H1 (cell line): ENCODE measurements at regions not wholly inside any gene's neighbourhood (a gene's known extent, or its start where the extent isn't known, plus 50 kb on each side); places are given as distances from the start of the nearest gene placed in this dataset.

Source experiments
- CTCF ChIA-PET: fragments of 300-600 bp; sonication (Branson Sonifier 250); formaldehyde crosslinking; loops from one replicate; lab custom pipeline; 2021; ENCODE audit not compliant: partially characterized antibody; lab: Charles Lee
- POLR2A ChIA-PET: fragments of 300-600 bp; sonication (Branson Sonifier 250); formaldehyde crosslinking; loops from one replicate; lab custom pipeline; 2021; ENCODE audit warnings: inconsistent platforms; ENCODE audit not compliant: partially characterized antibody; lab: Charles Lee
- DNase-seq, 2 experiments: peaks; one replicate each; pipeline versions ENCODE4 v3.0.0 to v3.0.0-alpha.2; 2010 to 2022; ENCODE audit warnings: low spot score in 2 of 2, low read depth in 1 of 2, mixed read lengths in 1 of 2
- FAIRE-seq: peaks from 2 replicates; lab custom pipeline; 2011; peaks lifted over from hg19 to GRCh38; lab: Jason Lieb, UNC
- H2AFZ ChIP-seq: 2 replicates; pipeline ENCODE4 v1.8.1; 2012; ENCODE audit warnings: low read length, inconsistent platforms
- H2AK5ac ChIP-seq: 2 replicates; pipeline ENCODE4 v1.6.1; 2013; ENCODE audit warnings: low read depth, low read length
- H2BK120ac ChIP-seq: replicated peaks from 2 replicates; pipeline ENCODE3; 2013; ENCODE audit warnings: low read depth, low read length, inconsistent platforms
- H2BK12ac ChIP-seq: 2 replicates; pipeline ENCODE4 v1.6.1; 2013; ENCODE audit warnings: low read depth, low read length
- H2BK15ac ChIP-seq: 2 replicates; pipeline ENCODE4 v1.6.1; 2013; ENCODE audit warnings: low read length
- H2BK20ac ChIP-seq: 2 replicates; pipeline ENCODE4 v1.6.1; 2013; ENCODE audit warnings: low read length
- H2BK5ac ChIP-seq: 2 replicates; pipeline ENCODE4 v1.6.1; 2013; ENCODE audit warnings: low read depth, low read length
- H3K14ac ChIP-seq: 2 replicates; pipeline ENCODE4 v1.6.1; 2013; ENCODE audit warnings: inconsistent platforms; ENCODE audit not compliant: insufficient read length
- H3K18ac ChIP-seq: 2 replicates; pipeline ENCODE4 v1.6.1; 2013; ENCODE audit warnings: low read length; ENCODE audit errors: extremely low read depth
- H3K23ac ChIP-seq: 2 replicates; pipeline ENCODE4 v1.6.1; 2013; ENCODE audit warnings: inconsistent platforms; ENCODE audit not compliant: insufficient read length
- H3K23me2 ChIP-seq: 2 replicates; pipeline ENCODE4 v1.6.1; 2013; ENCODE audit warnings: low read depth, low read length
- H3K27ac ChIP-seq: 2 replicates; pipeline ENCODE4 v1.6.1; 2011; ENCODE audit warnings: low read depth, low read length, inconsistent platforms
- H3K27me3 ChIP-seq, 4 experiments: replicated peaks in 1 of 4; 1 replicate in 1 of 4; 2 replicates in 3 of 4; pipeline versions ENCODE4 v1.6.1 to v1.8.1; 2011 to 2013; ENCODE audit warnings: low read length in 3 of 4, mild to moderate bottlenecking in 3 of 4, inconsistent platforms in 2 of 4, mixed read lengths in 2 of 4, moderate library complexity in 1 of 4; ENCODE audit not compliant: control insufficient read depth in 3 of 4, insufficient read depth in 3 of 4; ENCODE audit errors: extremely low read depth in 1 of 4
- H3K36me3 ChIP-seq, 4 experiments: 2 replicates each; pipeline versions ENCODE4 v1.6.1 to v1.8.1; 2011 to 2013; ENCODE audit warnings: mild to moderate bottlenecking in 4 of 4, low read length in 3 of 4, moderate library complexity in 2 of 4, control low read depth in 1 of 4, inconsistent platforms in 1 of 4; ENCODE audit not compliant: insufficient read depth in 4 of 4, control insufficient read depth in 2 of 4
- H3K4ac ChIP-seq: replicated peaks from 2 replicates; pipeline ENCODE3; 2013; ENCODE audit warnings: low read length, low read depth, mixed read lengths, inconsistent platforms; ENCODE audit not compliant: insufficient read length
- H3K4me1 ChIP-seq, 4 experiments: replicated peaks in 1 of 4; 1 replicate in 1 of 4; 2 replicates in 3 of 4; pipeline versions ENCODE4 v1.6.1 to v1.8.1; 2011 to 2013; ENCODE audit warnings: low read length in 3 of 4, inconsistent platforms in 2 of 4, mixed read lengths in 1 of 4; ENCODE audit not compliant: insufficient read depth in 4 of 4, control insufficient read depth in 3 of 4
- H3K4me2 ChIP-seq, 2 experiments: 2 replicates each; pipeline versions ENCODE4 v1.6.1 to v1.8.1; 2011 to 2013; ENCODE audit warnings: low read depth in 2 of 2, low read length in 2 of 2, control low read depth in 1 of 2, inconsistent platforms in 1 of 2, mild to moderate bottlenecking in 1 of 2; ENCODE audit not compliant: insufficient read depth in 1 of 2
- H3K4me3 ChIP-seq, 4 experiments: fragments of 200-600, 300-600 bp in 1 of 4; sonication (generic), shearing (Covaris generic), sonication (Bioruptor Twin) in 1 of 4; 2 replicates each; pipeline versions ENCODE4 v1.5.1 to v1.8.1; 2011 to 2016; ENCODE audit warnings: low read length in 4 of 4, low read depth in 3 of 4, control low read depth in 2 of 4, inconsistent platforms in 2 of 4, mild to moderate bottlenecking in 2 of 4, mixed read lengths in 1 of 4, moderate library complexity in 1 of 4; ENCODE audit not compliant: insufficient read depth in 2 of 4; ENCODE audit errors: extremely low read depth in 1 of 4
- H3K56ac ChIP-seq: replicated peaks from 2 replicates; pipeline ENCODE3; 2013; ENCODE audit warnings: low read depth, mild to moderate bottlenecking, mixed read lengths, low read length, inconsistent platforms; ENCODE audit not compliant: insufficient read length
- H3K79me1 ChIP-seq: 2 replicates; pipeline ENCODE4 v1.6.1; 2013; ENCODE audit warnings: low read depth, low read length, control low read depth
- H3K79me2 ChIP-seq, 2 experiments: 2 replicates each; pipeline versions ENCODE4 v1.6.1 to v1.8.1; 2012 to 2013; ENCODE audit warnings: low read length in 2 of 2, mild to moderate bottlenecking in 2 of 2, inconsistent platforms in 1 of 2; ENCODE audit not compliant: insufficient read depth in 2 of 2, control insufficient read depth in 1 of 2
- H3K9ac ChIP-seq, 4 experiments: replicated peaks in 1 of 4; 1 replicate in 1 of 4; 2 replicates in 3 of 4; pipeline versions ENCODE4 v1.6.1 to v1.8.1; 2011 to 2013; ENCODE audit warnings: low read depth in 3 of 4, low read length in 3 of 4, control low read depth in 2 of 4, mild to moderate bottlenecking in 2 of 4, moderate library complexity in 2 of 4, inconsistent platforms in 1 of 4; ENCODE audit errors: extremely low read depth in 1 of 4
- H3K9me3 ChIP-seq, 2 experiments: 2 replicates each; pipeline versions ENCODE4 v1.6.1 to v1.8.1; 2012 to 2013; ENCODE audit warnings: mild to moderate bottlenecking in 2 of 2, moderate library complexity in 2 of 2, control low read depth in 1 of 2, inconsistent platforms in 1 of 2, low read depth in 1 of 2, low read length in 1 of 2, mixed read lengths in 1 of 2; ENCODE audit not compliant: insufficient read depth in 2 of 2
- H4K20me1 ChIP-seq, 2 experiments: replicated peaks in 1 of 2; 2 replicates each; pipeline versions ENCODE3 to v1.8.1; 2011 to 2013; ENCODE audit warnings: inconsistent platforms in 2 of 2, low read length in 2 of 2, mild to moderate bottlenecking in 1 of 2; ENCODE audit not compliant: insufficient read depth in 2 of 2, control insufficient read depth in 1 of 2
- H4K5ac ChIP-seq: 2 replicates; pipeline ENCODE4 v1.6.1; 2013; ENCODE audit warnings: low read length, low read depth, mixed read lengths, inconsistent platforms; ENCODE audit not compliant: insufficient read length
- H4K8ac ChIP-seq: 2 replicates; pipeline ENCODE4 v1.8.0; 2013; ENCODE audit warnings: mild to moderate bottlenecking, moderate library complexity, low read length, inconsistent platforms; ENCODE audit not compliant: insufficient read depth; ENCODE audit errors: extremely low read depth
- H4K91ac ChIP-seq: replicated peaks from 2 replicates; pipeline ENCODE3; 2013; ENCODE audit warnings: low read length, mixed read lengths, inconsistent platforms; ENCODE audit not compliant: insufficient read length
- BRCA1 ChIP-seq: IDR thresholded peaks from 2 replicates; pipeline ENCODE4 v1.6.1; 2012; ENCODE audit warnings: low read depth, low read length, improper control_type of control experiment
- CHD1 ChIP-seq: IDR thresholded peaks from 2 replicates; pipeline ENCODE4 v1.6.1; 2012; ENCODE audit warnings: low read depth, low read length, improper control_type of control experiment
- CREB1 ChIP-seq: IDR thresholded peaks from 2 replicates; pipeline ENCODE4 v1.6.1; 2012; ENCODE audit warnings: inconsistent platforms
- FOSL1 ChIP-seq: IDR thresholded peaks from 2 replicates; pipeline ENCODE4 v1.6.1; 2011; ENCODE audit warnings: mild to moderate bottlenecking, low read depth, low read length, moderate library complexity; ENCODE audit not compliant: insufficient read depth
- GABPA ChIP-seq: IDR thresholded peaks from 2 replicates; pipeline ENCODE4 v1.6.1; 2011; ENCODE audit warnings: mild to moderate bottlenecking, low read length, moderate library complexity, borderline replicate concordance; ENCODE audit not compliant: insufficient read depth
- HDAC2 ChIP-seq, 2 experiments: fragments of 300-600 bp in 1 of 2; sonication (generic) in 1 of 2; IDR thresholded peaks; 2 replicates each; pipeline ENCODE4 v1.6.1; 2011 to 2012; ENCODE audit warnings: low read depth in 2 of 2, low read length in 2 of 2, mild to moderate bottlenecking in 2 of 2, moderate library complexity in 2 of 2, borderline replicate concordance in 1 of 2, inconsistent platforms in 1 of 2
- PHF8 ChIP-seq: fragments of 200-600 bp; sonication (generic); conservative IDR thresholded peaks from 2 replicates; pipeline ENCODE4 v1.7.1; 2012; ENCODE audit warnings: low read depth, mild to moderate bottlenecking, inconsistent platforms, low read length, moderate library complexity
- POLR2A ChIP-seq, 2 experiments: IDR thresholded peaks; 1 replicate in 1 of 2; 2 replicates in 1 of 2; pipeline ENCODE4 v1.6.1; 2011; ENCODE audit warnings: low read depth in 2 of 2, low read length in 2 of 2, mild to moderate bottlenecking in 2 of 2; ENCODE audit errors: control extremely low read depth in 1 of 2
- POLR2AphosphoS5 ChIP-seq: IDR thresholded peaks from 2 replicates; pipeline ENCODE4 v1.6.1; 2011; ENCODE audit warnings: low read depth, low read length
- RBBP5 ChIP-seq: IDR thresholded peaks from 2 replicates; pipeline ENCODE4 v1.7.1; 2012; ENCODE audit warnings: low read depth, mild to moderate bottlenecking, inconsistent platforms, low read length, moderate library complexity, borderline replicate concordance
- RNF2 ChIP-seq: fragments of 200-900, 300-1000 bp; sonication (generic); IDR thresholded peaks from 2 replicates; pipeline ENCODE4 v1.7.1; 2016; ENCODE audit warnings: borderline replicate concordance, low read depth, mild to moderate bottlenecking, antibody characterized with exemption, low read length; ENCODE audit not compliant: poor library complexity, severe bottlenecking; ENCODE audit errors: missing control alignments
- SP4 ChIP-seq: IDR thresholded peaks from 2 replicates; pipeline ENCODE4 v1.6.1; 2012; ENCODE audit warnings: low read length, inconsistent platforms
- ZNF274 ChIP-seq: IDR thresholded peaks from 2 replicates; pipeline ENCODE4 v1.7.0; 2012; ENCODE audit warnings: low read length, borderline replicate concordance; ENCODE audit errors: extremely low read depth
- WGBS, 2 experiments: shearing (Covaris generic) in 1 of 2; methylation state at CpG; one replicate each; pipeline versions ENCODE4 v1.1.6 to v1.1.7; 2013 to 2015; ENCODE audit warnings: low lambda C conversion rate in 2 of 2, mixed read lengths in 2 of 2, inconsistent platforms in 1 of 2, low coverage in 1 of 2, missing lambda C conversion rate in 1 of 2; ENCODE audit not compliant: insufficient replicate concordance in 2 of 2, insufficient coverage in 1 of 2, insufficient read length in 1 of 2; ENCODE audit errors: extremely low coverage in 1 of 2, missing lambda C conversion rate in 1 of 2; 5-methylcytosine and 5-hydroxymethylcytosine counted together
- TF ChIP-seq, protein P1 (sequence below): IDR thresholded peaks from 2 replicates; pipeline ENCODE4 v1.6.1; 2011; ENCODE audit warnings: low read depth, mild to moderate bottlenecking, low read length; ENCODE audit not compliant: insufficient read depth

DNA sequence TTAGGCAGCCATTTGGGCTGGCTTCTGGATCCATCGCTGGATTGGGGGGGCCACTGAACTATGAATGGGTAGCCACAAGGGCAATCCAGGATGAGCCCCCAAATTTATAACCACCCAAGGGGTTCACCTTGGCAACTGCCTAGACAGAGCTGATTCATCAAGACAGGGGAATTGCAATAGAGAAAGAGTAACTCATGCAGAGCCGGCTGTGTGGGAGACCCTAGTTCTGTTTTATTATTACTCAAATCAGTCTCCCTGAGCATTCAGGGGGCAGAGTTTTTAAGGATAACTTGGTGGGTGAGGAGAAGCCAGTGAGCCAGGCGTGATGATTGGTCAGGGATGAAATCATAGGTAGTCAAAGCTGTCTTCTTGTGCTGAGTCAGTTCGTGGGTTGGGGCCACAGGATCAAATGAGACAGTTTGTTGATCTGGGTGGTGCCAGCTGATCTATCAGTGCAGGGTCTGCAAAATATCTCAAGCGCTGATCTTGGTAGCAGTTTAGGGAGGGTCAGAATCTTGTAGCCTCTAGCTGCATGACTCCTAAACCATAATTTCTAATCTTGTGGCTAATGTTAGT lies 57.9 kb downstream of the DNAJB9 start:
- no peak overlapping the region for H2AFZ ChIP-seq
- no peak overlapping the region for H4K8ac ChIP-seq
- no peaks in the 10 kb centered on the region for H3K79me1 ChIP-seq
- no peaks in the 10 kb centered on the region for H4K20me1 ChIP-seq
- 94% methylated on average over 5 of the region's 5 CpGs; no CpG with 5 or more reads in 1 of the 2 experiments for WGBS, 2 experiments
- no peak overlapping the region for H3K4me2 ChIP-seq
- H3K4me3 ChIP-seq = no peak overlapping the region
- no peak overlapping the region for H2BK5ac ChIP-seq
- no peak overlapping the region for H3K23ac ChIP-seq
- no peak overlapping the region for H3K4ac ChIP-seq
- H3K18ac ChIP-seq = no peak overlapping the region
- no peak overlapping the region for H4K5ac ChIP-seq
- H3K14ac ChIP-seq = no peak overlapping the region
- FAIRE-seq = no peak
- no peak overlapping the region for H4K91ac ChIP-seq
- H2AK5ac ChIP-seq = no peak overlapping the region
- H3K23me2 ChIP-seq = no peaks in the 10 kb centered on the region
- no peaks in the 10 kb centered on the region; a peak in 1 of 4 replicates for H3K9me3 ChIP-seq
- H3K56ac ChIP-seq = no peak overlapping the region
- DNase-seq = no peak
- H3K79me2 ChIP-seq = no peaks in the 10 kb centered on the region
- H2BK12ac ChIP-seq = no peak overlapping the region
- ChIA-PET POLR2A (no interaction called here), CTCF (interaction anchor here (0.6 kb wide), 2 partner anchors 159 to 1214 kb away, joined by 3 read pairs; no protein-coding TSS in a partner anchor)
- no peaks in the 10 kb centered on the region for H3K36me3 ChIP-seq
- H3K27ac ChIP-seq = no peak overlapping the region
- H2BK120ac ChIP-seq = no peak overlapping the region
- H3K4me1 ChIP-seq = no peaks in the 10 kb centered on the region
- no peak overlapping the region for H2BK15ac ChIP-seq
- H2BK20ac ChIP-seq = no peak overlapping the region
- H3K27me3 ChIP-seq = no peaks in the 10 kb centered on the region
- no peak overlapping the region for H3K9ac ChIP-seq
- no peak for TF ChIP-seq ZNF274
- TF ChIP-seq HDAC2 (IDR thresholded peaks at IDR 0.05; ENCODE audit: borderline replicate concordance in 1 of 2, low read depth in 2 of 2, low read length in 2 of 2) = no peak
- TF ChIP-seq, protein P1, sequence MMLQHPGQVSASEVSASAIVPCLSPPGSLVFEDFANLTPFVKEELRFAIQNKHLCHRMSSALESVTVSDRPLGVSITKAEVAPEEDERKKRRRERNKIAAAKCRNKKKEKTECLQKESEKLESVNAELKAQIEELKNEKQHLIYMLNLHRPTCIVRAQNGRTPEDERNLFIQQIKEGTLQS = no peak
- TF ChIP-seq SP4 = no peak
- no peak for TF ChIP-seq CHD1
- TF ChIP-seq POLR2AphosphoS5 = no peak
- TF ChIP-seq GABPA = no peak
- TF ChIP-seq BRCA1 = no peak
- no peak for TF ChIP-seq RBBP5
- no peak for TF ChIP-seq FOSL1
- TF ChIP-seq RNF2 = no peak
- TF ChIP-seq POLR2A (IDR thresholded peaks at IDR 0.05; ENCODE audit: control extremely low read depth in 1 of 2, low read depth in 2 of 2, low read length in 2 of 2) = no peak
- no peak for TF ChIP-seq CREB1
- TF ChIP-seq PHF8 = no peak
